Activated CD4-positive, CD25-positive, alpha-beta regulatory T cell (primary cell): ENCODE measurements at regions not wholly inside any gene's neighbourhood (a gene's known extent, or its start where the extent isn't known, plus 50 kb on each side); places are given as distances from the start of the nearest gene placed in this dataset.

Experiments
- DNase-seq, 4 experiments: peaks; one replicate each; lab custom pipeline; 2025; lab: John Stamatoyannopoulos, UW

GRCh38 chr20:52864916-52865605 is 107.1 kb upstream of the TSHZ2 start:
- DNase-seq: no peak

GRCh38 chr20:52859156-52859876 is 112.8 kb upstream of the TSHZ2 start:
- no peak for DNase-seq

GRCh38 chr20:52852714-52853113 is 119.4 kb upstream of the TSHZ2 start:
- DNase-seq: no peak

DNA sequence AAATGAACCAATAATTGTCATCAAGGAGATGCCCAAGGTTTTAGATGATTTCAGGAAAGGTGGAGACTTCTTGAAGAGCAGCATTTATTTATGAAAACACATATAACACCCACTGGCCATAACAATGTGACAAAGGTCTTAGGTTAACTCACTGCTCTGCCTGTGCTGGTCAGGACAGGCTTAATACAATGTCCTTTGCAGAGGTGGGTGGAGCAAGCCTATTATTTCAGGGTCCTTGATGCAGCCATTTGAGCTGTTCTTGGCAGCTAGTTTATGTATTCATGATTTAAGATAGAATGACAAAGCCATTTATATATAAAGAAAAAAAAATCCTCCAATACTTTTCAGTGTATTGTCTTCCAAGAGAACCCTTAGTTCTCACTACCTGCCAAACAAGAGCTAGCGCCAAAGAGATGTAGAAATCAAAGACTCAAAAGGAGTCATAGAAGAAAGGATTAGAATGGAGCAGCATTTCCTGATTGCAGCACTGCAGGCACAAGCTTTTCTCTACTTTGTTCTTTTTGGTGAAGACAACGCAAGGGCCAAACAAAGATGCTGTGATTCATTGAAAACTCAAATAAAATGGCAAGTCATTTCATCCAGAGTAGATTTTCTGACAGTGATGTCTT is 124.3 kb upstream of the TSHZ2 start:
- DNase-seq: no peak

- no peak for DNase-seq
Measured at GRCh38 chr20:52847029-52847660, 125.0 kb upstream of the TSHZ2 start.

DNA sequence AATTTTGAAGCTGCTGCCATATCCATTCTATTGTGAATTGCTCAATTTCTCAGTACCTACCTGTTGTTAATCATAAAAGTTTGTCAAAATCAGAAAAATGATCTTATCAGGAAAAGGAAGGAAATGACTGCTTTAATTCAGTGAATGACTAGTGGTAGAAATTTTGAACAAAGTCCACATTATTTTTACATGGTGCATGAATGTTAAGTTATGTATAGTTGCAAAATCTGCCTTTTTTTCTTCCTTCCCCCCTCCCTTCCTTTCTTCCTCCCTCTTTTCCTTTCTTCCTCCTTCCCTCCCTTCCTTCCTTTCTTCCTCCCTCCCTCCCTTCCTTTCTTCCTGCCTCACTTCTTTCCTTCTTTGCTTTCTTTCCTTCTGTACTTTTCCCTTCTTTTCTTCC is 127.1 kb upstream of the TSHZ2 start:
- no peak for DNase-seq

DNA sequence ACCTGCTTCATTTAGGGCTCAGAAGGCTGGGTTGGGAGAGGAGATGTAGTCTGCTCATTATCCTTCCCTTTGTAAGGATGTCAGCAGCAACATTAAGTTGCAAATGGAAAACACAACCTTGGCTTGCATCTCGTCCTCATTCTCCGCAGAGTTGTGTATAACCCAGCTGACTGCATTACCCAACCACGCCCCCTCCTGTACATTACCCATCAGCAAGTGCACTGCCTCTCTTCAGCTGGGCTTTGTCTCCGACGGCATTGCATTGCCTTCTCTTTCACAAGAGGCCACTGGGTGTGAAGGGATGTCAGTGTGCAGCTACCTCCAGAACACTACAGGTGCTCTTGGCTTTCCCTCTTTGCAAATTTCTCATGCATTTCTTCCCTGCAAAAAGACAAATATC is 128.7 kb upstream of the TSHZ2 start:
- DNase-seq: no peak

DNA sequence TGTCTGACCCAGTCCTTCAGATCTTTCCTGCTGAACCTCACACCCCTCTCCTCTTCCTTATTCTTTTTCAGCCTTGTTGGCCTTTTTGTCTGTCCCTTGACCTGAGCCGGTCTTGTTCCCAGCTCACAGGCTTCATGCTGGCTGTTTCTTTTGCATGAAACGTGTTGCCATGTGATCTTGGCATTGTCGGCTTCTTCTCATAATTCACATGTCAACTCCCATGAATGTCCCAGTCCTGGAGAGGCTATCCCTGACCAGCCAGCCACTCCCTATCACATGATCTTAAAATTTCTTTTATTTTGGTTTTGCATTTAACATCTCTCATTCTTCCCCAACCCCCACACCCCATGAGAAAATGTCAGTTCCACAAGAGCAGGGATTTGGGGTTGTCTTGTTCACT is 131.2 kb upstream of the TSHZ2 start:
- no peak for DNase-seq

DNA sequence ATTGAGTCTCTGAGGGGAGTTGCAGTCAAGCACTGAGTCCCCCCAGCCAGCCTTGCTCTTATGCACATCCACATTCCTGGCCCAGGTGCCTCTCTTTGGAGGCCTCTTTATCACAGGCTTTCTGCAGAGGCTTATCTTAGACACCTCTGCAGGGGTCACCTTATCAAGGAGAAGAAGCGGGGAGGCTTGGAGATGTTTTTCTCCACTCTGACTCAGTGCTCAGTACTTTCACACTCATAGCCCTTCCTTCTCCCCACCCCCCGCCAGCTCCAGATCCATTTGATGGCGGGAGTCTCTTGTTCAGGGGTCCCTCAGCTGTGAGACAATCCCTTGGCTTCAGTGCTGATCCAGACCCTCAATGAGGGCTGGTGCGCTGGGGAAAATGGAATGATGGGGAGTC is 132.1 kb upstream of the TSHZ2 start:
- DNase-seq: no peak

DNA sequence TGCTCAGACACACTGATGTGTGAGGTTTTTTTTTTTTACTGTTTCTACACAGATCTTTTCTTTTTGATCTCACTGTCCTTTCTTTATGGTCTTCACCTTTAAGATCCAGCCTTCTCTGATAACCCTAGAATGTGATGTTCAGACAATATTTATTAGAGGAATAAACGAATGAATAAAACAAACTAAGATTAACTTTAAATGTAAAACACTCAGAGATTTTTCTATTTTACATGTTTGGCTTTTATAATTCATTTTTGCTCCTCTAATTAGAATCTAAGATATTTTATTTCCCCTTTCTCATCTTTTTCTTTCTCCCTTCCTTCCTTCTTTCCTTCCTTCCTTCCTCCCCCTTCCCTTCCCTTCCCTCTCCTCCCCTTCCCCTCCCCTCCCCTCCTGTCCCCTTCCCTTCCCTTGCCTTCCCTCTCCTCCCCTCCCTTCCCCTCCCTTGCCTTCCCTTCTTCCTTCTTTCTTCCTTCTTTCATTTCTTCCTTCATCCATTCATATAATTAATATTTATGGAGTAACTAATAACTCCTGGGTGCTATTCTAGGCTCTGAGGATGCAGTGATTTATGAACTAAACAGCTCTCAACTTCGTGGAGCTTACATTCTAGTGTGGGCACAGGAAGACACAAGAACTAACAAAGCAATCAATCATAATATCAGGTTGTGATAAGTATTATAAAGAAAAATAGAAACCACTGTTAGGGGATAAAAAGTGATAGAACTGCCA is 133.5 kb upstream of the TSHZ2 start:
- DNase-seq: no peak

- no peak for DNase-seq
Measured at GRCh38 chr20:52837378-52837777, 134.8 kb upstream of the TSHZ2 start.

- DNase-seq: no peak
Measured at GRCh38 chr20:52833901-52834300, 138.3 kb upstream of the TSHZ2 start.

DNA sequence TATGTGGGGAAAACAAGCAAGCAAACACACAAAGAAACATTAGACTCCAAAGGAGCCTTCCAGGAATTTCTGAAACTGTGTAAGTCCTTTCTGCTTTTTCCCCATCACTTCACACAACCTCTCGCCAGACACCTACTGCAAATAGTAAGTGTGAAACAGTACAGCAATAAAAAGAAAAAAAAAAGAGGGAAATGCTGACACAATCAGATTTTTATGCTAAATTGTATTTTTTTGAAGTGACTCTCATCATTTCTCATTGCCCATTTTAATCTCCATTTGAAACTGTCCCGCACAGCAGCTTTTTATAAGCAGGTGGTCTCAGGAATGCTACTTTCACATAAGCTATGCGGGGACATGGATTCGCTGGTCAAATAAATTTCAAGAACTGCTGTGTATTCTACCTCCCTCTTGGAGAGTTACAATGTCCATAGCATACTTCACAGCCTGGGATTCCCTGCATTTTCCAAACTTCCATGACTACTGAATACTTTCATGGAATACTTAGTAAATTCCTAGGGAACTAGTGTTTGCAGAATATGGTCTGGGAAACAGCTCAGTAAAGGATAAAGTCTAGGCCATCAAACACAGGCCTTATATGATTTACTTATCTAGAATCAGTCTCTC is 139.9 kb upstream of the TSHZ2 start:
- no peak for DNase-seq

DNA sequence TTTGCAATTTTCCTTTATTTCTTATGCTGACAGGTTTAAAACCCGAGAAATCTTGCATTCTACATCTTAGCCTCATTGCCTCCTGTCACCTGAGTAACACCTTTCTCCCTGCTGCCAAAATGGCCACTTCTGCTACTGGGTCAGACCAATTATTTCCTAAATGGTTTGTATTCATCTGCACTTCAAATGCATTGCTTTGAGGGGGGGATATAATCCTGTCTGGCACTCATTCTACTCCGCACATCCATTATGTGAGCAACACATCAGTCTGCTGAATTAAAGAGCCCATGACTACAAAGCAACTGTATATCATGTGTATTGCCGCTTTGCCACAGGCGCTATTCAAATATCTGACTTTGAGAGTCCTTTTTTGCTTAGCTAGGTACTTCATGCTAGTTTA is 141.6 kb upstream of the TSHZ2 start:
- DNase-seq: no peak

- DNase-seq: no peak
Measured at GRCh38 chr20:52829111-52829510, 143.0 kb upstream of the TSHZ2 start.

GRCh38 chr20:52828199-52828598 is 144.0 kb upstream of the TSHZ2 start:
- no peak for DNase-seq

GRCh38 chr20:52826722-52827121 is 145.4 kb upstream of the TSHZ2 start:
- no peak for DNase-seq

GRCh38 chr20:52826321-52826720 is 145.8 kb upstream of the TSHZ2 start:
- DNase-seq: no peak

- DNase-seq: no peak
Measured at GRCh38 chr20:52824494-52825216, 147.5 kb upstream of the TSHZ2 start.

DNA sequence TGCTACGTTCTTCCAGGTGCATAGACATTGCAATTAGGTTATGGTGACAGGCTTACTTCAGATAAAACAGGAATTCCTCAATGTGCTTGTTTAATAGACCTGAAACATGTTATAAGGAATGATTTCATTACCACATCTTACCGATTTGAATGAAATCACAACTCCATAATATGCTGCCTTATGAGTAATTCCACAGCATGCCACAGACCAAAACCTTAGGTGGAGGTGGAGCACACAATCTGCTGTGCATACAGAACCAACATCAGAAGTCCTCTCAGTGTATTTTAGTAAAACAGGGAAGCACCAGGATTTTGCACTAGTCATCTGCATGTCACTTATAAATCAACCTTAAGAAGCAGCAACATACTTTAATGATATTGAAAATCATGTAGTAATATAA is 148.9 kb upstream of the TSHZ2 start:
- DNase-seq: no peak

- no peak for DNase-seq
Measured at GRCh38 chr20:52820641-52821292, 151.4 kb upstream of the TSHZ2 start.
